GM23338 (cell line): ENCODE measurements at regions not wholly inside any gene's neighbourhood (a gene's known extent, or its start where the extent isn't known, plus 50 kb on each side); places are given as distances from the start of the nearest gene placed in this dataset.

ENCODE experiments used
- CREB1 ChIP-seq: fragments of 250-450 bp; sonication (Bioruptor Pico); IDR thresholded peaks from 2 replicates; pipeline ENCODE4 v1.5.0; 2020; ENCODE audit warnings: low read depth, mild to moderate bottlenecking, moderate library complexity
- CTCF ChIP-seq, 2 experiments: fragments of 200-600 bp in 1 of 2; sonication (generic) in 1 of 2; conservative IDR thresholded peaks; 2 replicates each; pipeline versions ENCODE4 v1.5.1 to v1.6.1; 2016 to 2017; ENCODE audit warnings: antibody characterized with exemption in 2 of 2, low read depth in 2 of 2, mild to moderate bottlenecking in 2 of 2, moderate library complexity in 1 of 2
- ETS1 ChIP-seq: IDR thresholded peaks from 2 replicates; pipeline ENCODE4 v1.6.1; 2016; ENCODE audit warnings: antibody characterized with exemption
- EZH2 ChIP-seq: fragments of 200-600 bp; sonication (generic); IDR thresholded peaks from one replicate; pipeline ENCODE4 v1.8.0; 2017; ENCODE audit warnings: antibody characterized with exemption, mild to moderate bottlenecking, low read depth; ENCODE audit not compliant: unreplicated experiment
- EZH2phosphoT487 ChIP-seq: fragments of 200-600 bp; sonication (generic); IDR thresholded peaks from one replicate; pipeline ENCODE4 v1.8.1; 2018; ENCODE audit warnings: antibody characterized with exemption; ENCODE audit not compliant: unreplicated experiment
- JUNB ChIP-seq: IDR thresholded peaks from one replicate; pipeline ENCODE4 v1.6.1; 2016; ENCODE audit warnings: antibody characterized with exemption; ENCODE audit not compliant: unreplicated experiment
- NANOG ChIP-seq: IDR thresholded peaks from 2 replicates; pipeline ENCODE4 v1.6.1; 2016; ENCODE audit warnings: antibody characterized with exemption, borderline replicate concordance
- POLR2AphosphoS5 ChIP-seq: IDR thresholded peaks from 2 replicates; pipeline ENCODE4 v1.6.1; 2016; ENCODE audit warnings: antibody characterized with exemption, low read depth
- REST ChIP-seq: IDR thresholded peaks from one replicate; pipeline ENCODE4 v1.6.1; 2018; ENCODE audit warnings: antibody characterized with exemption; ENCODE audit not compliant: unreplicated experiment
- ZNF114 ChIP-seq: fragments of 250-450 bp; sonication (Bioruptor Pico); IDR thresholded peaks from 2 replicates; pipeline ENCODE4 v1.5.0; 2020; ENCODE audit warnings: mild to moderate bottlenecking, moderate library complexity
- ZNF331 ChIP-seq: fragments of 250-450 bp; sonication (Bioruptor Pico); IDR thresholded peaks from 2 replicates; pipeline ENCODE4 v1.5.0; 2020; ENCODE audit warnings: low read depth, mild to moderate bottlenecking, moderate library complexity

GRCh38 chr9:7636838-7637467 lies 162.6 kb downstream of the DMAC1 start:
- TF ChIP-seq CTCF (conservative IDR thresholded peaks at IDR 0.05; ENCODE audit: low read depth in 2 of 2) (no peak), CREB1 (CRISPR knock-in tag) (no peak), EZH2 (no peak), POLR2AphosphoS5 (no peak), JUNB (no peak), ETS1 (no peak), ZNF114 (CRISPR knock-in tag) (no peak), REST (no peak), EZH2phosphoT487 (no peak), NANOG (no peak), ZNF331 (no peak)
